ENCODE measurements at regions not wholly inside any gene's neighbourhood (a gene's known extent, or its start where the extent isn't known, plus 50 kb on each side); places are given as distances from the start of the nearest gene placed in this dataset.

- TF ChIP-seq POLR2A (IDR thresholded peaks at IDR 0.05) (no peak), CTCF (IDR thresholded peaks at IDR 0.05) (no peak)
- intact Hi-C loops (cut with DNase I), result no loop called here
- no peak for DNase-seq
- Histone ChIP-seq H3K27ac (no peak overlapping the region), H3K4me1 (no peaks in the 10 kb centered on the region), H3K27me3 (peaks cover 0 to 26% (median 0%) of the 10 kb centered on the region in 4 donors), H3K9me3 (no peaks in the 10 kb centered on the region), H3K4me3 (no peak overlapping the region), H3K36me3 (no peaks in the 10 kb centered on the region)
- 71 to 76% methylated on average over 1 of the region's 1 CpG for WGBS, 2 donors
These were observed 185.1 kb upstream of the SLCO3A1 start for GRCh38 chr15:91668370-91668769.

- no peak for DNase-seq
- Histone ChIP-seq H3K9me3 (peaks cover 0 to 8% (median 0%) of the 10 kb centered on the region in 3 donors), H3K4me3 (no peak overlapping the region), H3K27ac (no peak overlapping the region), H3K4me1 (no peaks in the 10 kb centered on the region), H3K36me3 (no peaks in the 10 kb centered on the region), H3K27me3 (peaks cover 0 to 11% (median 0%) of the 10 kb centered on the region in 4 donors)
- TF ChIP-seq POLR2A (IDR thresholded peaks at IDR 0.05) (no peak), CTCF (IDR thresholded peaks at IDR 0.05) (no peak)
- intact Hi-C loops (cut with DNase I), result no loop called here
- 50 to 69% methylated on average over 2 of the region's 2 CpGs for WGBS, 2 donors
These were observed 183.4 kb upstream of the SLCO3A1 start for GRCh38 chr15:91670108-91670507.

GRCh38 chr15:91678003-91678402, 175.5 kb upstream of the SLCO3A1 start:
- intact Hi-C loops (cut with DNase I), result no loop called here
- peaks cover 0 to 32% (median 0%) of the 10 kb centered on the region in 4 donors for H3K27me3 ChIP-seq
- DNase-seq, result no peak
- 55 to 56% methylated on average over 2 of the region's 2 CpGs for WGBS, 2 donors
- no peaks in the 10 kb centered on the region for H3K36me3 ChIP-seq
- TF ChIP-seq CTCF (IDR thresholded peaks at IDR 0.05) (no peak), POLR2A (IDR thresholded peaks at IDR 0.05) (no peak)
- no peak overlapping the region for H3K4me3 ChIP-seq
- H3K9me3 ChIP-seq, result peaks cover 0 to 9% (median 0%) of the 10 kb centered on the region in 3 donors
- no peak overlapping the region for H3K27ac ChIP-seq
- H3K4me1 ChIP-seq, result no peaks in the 10 kb centered on the region

DNA sequence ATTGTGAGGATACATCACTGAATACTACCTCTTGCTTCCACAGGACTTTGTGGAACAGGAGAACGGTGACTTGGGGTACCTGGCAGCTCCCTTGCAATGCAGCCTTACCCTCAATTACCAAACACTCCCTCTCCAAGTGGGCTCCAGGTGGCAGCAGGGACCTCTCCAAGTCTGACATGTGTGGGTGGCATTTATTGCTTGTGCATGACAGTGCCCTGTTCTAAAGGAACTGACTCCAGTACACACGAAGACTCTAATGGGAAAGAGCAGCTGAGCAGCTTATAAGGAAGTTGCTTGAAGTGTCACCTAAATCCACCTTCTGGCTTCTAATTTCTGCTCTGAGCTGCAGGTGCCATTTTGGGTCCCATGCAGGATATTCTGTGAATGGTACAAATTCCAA, 174.1 kb upstream of the SLCO3A1 start:
- Histone ChIP-seq H3K4me1 (no peaks in the 10 kb centered on the region), H3K36me3 (no peaks in the 10 kb centered on the region), H3K27ac (no peak overlapping the region), H3K4me3 (no peak overlapping the region), H3K27me3 (peaks cover 0 to 47% (median 0%) of the 10 kb centered on the region in 4 donors), H3K9me3 (peaks cover 0 to 7% (median 0%) of the 10 kb centered on the region in 3 donors)
- intact Hi-C loops (cut with DNase I), result no loop called here
- 14 to 79% methylated on average over 1 to 2 of the region's 2 CpGs for WGBS, 2 donors
- TF ChIP-seq CTCF (IDR thresholded peaks at IDR 0.05), result no peak
- no peak for TF ChIP-seq POLR2A (IDR thresholded peaks at IDR 0.05)
- no peak for DNase-seq

DNA sequence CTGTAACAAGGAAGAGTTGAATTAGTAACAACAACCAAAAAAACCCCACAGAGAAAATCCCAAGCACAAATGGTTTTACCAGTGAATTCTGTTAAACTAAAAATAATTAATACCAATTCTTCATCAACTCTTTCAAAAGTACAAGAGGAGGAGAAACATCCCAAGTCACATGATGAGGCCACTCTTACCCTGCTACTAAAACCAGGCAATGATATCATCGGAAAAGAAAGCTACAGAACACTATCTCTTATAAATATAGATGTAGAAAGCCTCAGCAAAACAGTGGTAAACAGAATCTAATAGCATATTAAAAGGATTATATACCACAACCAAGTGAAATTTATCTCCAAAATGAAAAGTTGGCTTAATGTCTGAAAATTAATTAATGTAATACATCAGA, 168.1 kb upstream of the SLCO3A1 start:
- Histone ChIP-seq H3K27me3 (peaks cover 0 to 37% (median 0%) of the 10 kb centered on the region in 4 donors), H3K27ac (no peak overlapping the region), H3K9me3 (no peaks in the 10 kb centered on the region), H3K36me3 (no peaks in the 10 kb centered on the region), H3K4me3 (no peak overlapping the region), H3K4me1 (no peaks in the 10 kb centered on the region)
- DNase-seq, result no peak
- TF ChIP-seq POLR2A (IDR thresholded peaks at IDR 0.05) (no peak), CTCF (IDR thresholded peaks at IDR 0.05) (no peak)
- 79 to 82% methylated on average over 1 of the region's 1 CpG for WGBS, 2 donors
- intact Hi-C loops (cut with DNase I), result no loop called here
